GM23338 (cell line): ENCODE measurements at regions not wholly inside any gene's neighbourhood (a gene's known extent, or its start where the extent isn't known, plus 50 kb on each side); places are given as distances from the start of the nearest gene placed in this dataset.

Experiments used
- ATAC-seq: fragments of 200-7000 bp; cut with Tn5 transposase; 3 replicates; pipeline ENCODE4 v1.9.1; 2020
- DNase-seq: peaks from one replicate; pipeline ENCODE4 v3.0.0-alpha.2; 2015; ENCODE audit warnings: low spot score
- H2AFZ ChIP-seq: fragments of 200-600 bp; sonication (generic); 2 replicates; pipeline ENCODE4 v1.8.0; 2016; ENCODE audit warnings: antibody characterized with exemption, mild to moderate bottlenecking, moderate library complexity
- H3F3A ChIP-seq: fragments of 200-600 bp; sonication (generic); replicated peaks from 2 replicates; pipeline ENCODE4 v1.8.0; 2017; ENCODE audit warnings: antibody characterized with exemption, mixed run types, low read depth
- H3K27ac ChIP-seq: fragments of 200-600 bp; sonication (generic); 2 replicates; pipeline ENCODE4 v1.6.1; 2016; ENCODE audit warnings: low read depth
- H3K27me3 ChIP-seq: fragments of 200-600 bp; sonication (generic); 2 replicates; pipeline ENCODE4 v1.8.0; 2016; ENCODE audit warnings: mild to moderate bottlenecking, mixed run types, moderate library complexity; ENCODE audit not compliant: insufficient read depth
- H3K36me3 ChIP-seq: fragments of 200-600 bp; sonication (generic); 2 replicates; pipeline ENCODE4 v1.8.0; 2016; ENCODE audit warnings: mild to moderate bottlenecking; ENCODE audit not compliant: insufficient read depth
- H3K4me1 ChIP-seq: fragments of 200-600 bp; sonication (generic); 2 replicates; pipeline ENCODE4 v1.8.0; 2016; ENCODE audit warnings: mild to moderate bottlenecking, moderate library complexity; ENCODE audit not compliant: insufficient read depth
- H3K4me2 ChIP-seq: fragments of 200-600 bp; sonication (generic); 2 replicates; pipeline ENCODE4 v1.7.1; 2017; ENCODE audit warnings: mixed run types
- H3K4me3 ChIP-seq: fragments of 200-600 bp; sonication (generic); 2 replicates; pipeline ENCODE4 v1.6.1; 2016; ENCODE audit warnings: mixed run types
- H3K79me2 ChIP-seq: fragments of 200-600 bp; sonication (generic); replicated peaks from 2 replicates; pipeline ENCODE4 v1.8.0; 2017; ENCODE audit warnings: mild to moderate bottlenecking; ENCODE audit not compliant: insufficient read depth
- H3K9me2 ChIP-seq: fragments of 200-600 bp; sonication (generic); 2 replicates; pipeline ENCODE4 v1.8.0; 2017; ENCODE audit not compliant: insufficient read depth
- H4K20me1 ChIP-seq: fragments of 200-600 bp; sonication (generic); replicated peaks from 2 replicates; pipeline ENCODE4 v1.8.0; 2017; ENCODE audit warnings: mild to moderate bottlenecking; ENCODE audit not compliant: insufficient read depth
- H3K27ac Mint-ChIP-seq: 2 replicates; pipeline ENCODE4 v1.8.0; 2020; ENCODE audit warnings: inconsistent platforms, mild to moderate bottlenecking, moderate library complexity, mixed read lengths
- H3K27me3 Mint-ChIP-seq: 3 replicates; pipeline ENCODE4 v1.8.0; 2022; ENCODE audit warnings: low read depth, mild to moderate bottlenecking, moderate library complexity, mixed read lengths, inconsistent platforms; ENCODE audit not compliant: insufficient read depth, poor library complexity
- H3K36me3 Mint-ChIP-seq: 3 replicates; pipeline ENCODE4 v1.8.0; 2021; ENCODE audit warnings: low read depth, mild to moderate bottlenecking, inconsistent platforms, moderate library complexity, mixed read lengths
- H3K4me1 Mint-ChIP-seq: 3 replicates; pipeline ENCODE4 v1.8.0; 2020; ENCODE audit warnings: mild to moderate bottlenecking, inconsistent platforms, mixed read lengths
- H3K4me3 Mint-ChIP-seq: 3 replicates; pipeline ENCODE4 v1.8.0; 2021; ENCODE audit warnings: moderate library complexity, mild to moderate bottlenecking, inconsistent platforms, mixed read lengths
- H3K9me3 Mint-ChIP-seq: 3 replicates; pipeline ENCODE4 v1.8.0; 2020; ENCODE audit warnings: moderate library complexity, mild to moderate bottlenecking, inconsistent platforms, mixed read lengths
- EZH2 ChIP-seq: fragments of 200-600 bp; sonication (generic); IDR thresholded peaks from one replicate; pipeline ENCODE4 v1.8.0; 2017; ENCODE audit warnings: antibody characterized with exemption, mild to moderate bottlenecking, low read depth; ENCODE audit not compliant: unreplicated experiment
- EZH2phosphoT487 ChIP-seq: fragments of 200-600 bp; sonication (generic); IDR thresholded peaks from one replicate; pipeline ENCODE4 v1.8.1; 2018; ENCODE audit warnings: antibody characterized with exemption; ENCODE audit not compliant: unreplicated experiment
- JUNB ChIP-seq: IDR thresholded peaks from one replicate; pipeline ENCODE4 v1.6.1; 2016; ENCODE audit warnings: antibody characterized with exemption; ENCODE audit not compliant: unreplicated experiment
- STAT1 ChIP-seq: IDR thresholded peaks from one replicate; pipeline ENCODE4 v1.6.1; 2016; ENCODE audit warnings: antibody characterized with exemption; ENCODE audit not compliant: unreplicated experiment
- TF ChIP-seq, protein P1 (sequence below): IDR thresholded peaks from one replicate; pipeline ENCODE4 v1.6.1; 2018; ENCODE audit warnings: antibody characterized with exemption; ENCODE audit not compliant: unreplicated experiment
- TF ChIP-seq, protein P2 (sequence below): fragments of 250-450 bp; sonication (Bioruptor Pico); IDR thresholded peaks from 2 replicates; pipeline ENCODE4 v1.5.0; 2020; ENCODE audit warnings: mild to moderate bottlenecking, moderate library complexity
- TF ChIP-seq, protein P3 (sequence below): IDR thresholded peaks from 2 replicates; pipeline ENCODE4 v1.6.1; 2016; ENCODE audit warnings: antibody characterized with exemption
- TF ChIP-seq, protein P4 (sequence below), 2 experiments: fragments of 200-600 bp in 1 of 2; sonication (generic) in 1 of 2; conservative IDR thresholded peaks; 2 replicates each; pipeline versions ENCODE4 v1.5.1 to v1.6.1; 2016 to 2017; ENCODE audit warnings: antibody characterized with exemption in 2 of 2, low read depth in 2 of 2, mild to moderate bottlenecking in 2 of 2, moderate library complexity in 1 of 2

DNA sequence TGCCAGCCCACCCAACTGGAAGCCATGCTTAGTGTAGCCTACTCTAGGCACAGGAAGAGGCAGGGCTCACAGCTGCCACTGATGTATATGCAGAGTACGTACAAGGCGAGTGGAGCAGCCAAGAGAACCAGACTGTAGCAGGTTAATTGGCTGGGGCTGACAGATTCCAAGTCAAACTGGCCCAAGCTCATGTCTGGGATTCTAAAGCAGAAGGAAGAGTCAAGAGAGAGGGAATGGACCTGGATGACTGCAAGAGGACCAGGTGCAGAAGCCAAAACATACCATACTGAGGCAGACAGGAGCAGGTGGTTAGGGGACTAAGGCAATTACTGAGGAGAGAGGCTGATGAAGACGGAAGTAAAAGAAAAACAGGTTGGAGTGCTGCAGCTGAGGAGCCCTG is 51.3 kb upstream of the LRRN2 start:
- DNase-seq: no peak
- no peak for ATAC-seq
- no peaks in the 10 kb centered on the region for H3K79me2 ChIP-seq
- H3K4me3 Mint-ChIP-seq: no peak overlapping the region
- peaks cover 2% of the 10 kb centered on the region; the same call in 1 of the 3 replicates for H3K36me3 Mint-ChIP-seq
- TF ChIP-seq JUNB (no peak), STAT1 (no peak), EZH2phosphoT487 (no peak), EZH2 (no peak)
- TF ChIP-seq, protein P1, sequence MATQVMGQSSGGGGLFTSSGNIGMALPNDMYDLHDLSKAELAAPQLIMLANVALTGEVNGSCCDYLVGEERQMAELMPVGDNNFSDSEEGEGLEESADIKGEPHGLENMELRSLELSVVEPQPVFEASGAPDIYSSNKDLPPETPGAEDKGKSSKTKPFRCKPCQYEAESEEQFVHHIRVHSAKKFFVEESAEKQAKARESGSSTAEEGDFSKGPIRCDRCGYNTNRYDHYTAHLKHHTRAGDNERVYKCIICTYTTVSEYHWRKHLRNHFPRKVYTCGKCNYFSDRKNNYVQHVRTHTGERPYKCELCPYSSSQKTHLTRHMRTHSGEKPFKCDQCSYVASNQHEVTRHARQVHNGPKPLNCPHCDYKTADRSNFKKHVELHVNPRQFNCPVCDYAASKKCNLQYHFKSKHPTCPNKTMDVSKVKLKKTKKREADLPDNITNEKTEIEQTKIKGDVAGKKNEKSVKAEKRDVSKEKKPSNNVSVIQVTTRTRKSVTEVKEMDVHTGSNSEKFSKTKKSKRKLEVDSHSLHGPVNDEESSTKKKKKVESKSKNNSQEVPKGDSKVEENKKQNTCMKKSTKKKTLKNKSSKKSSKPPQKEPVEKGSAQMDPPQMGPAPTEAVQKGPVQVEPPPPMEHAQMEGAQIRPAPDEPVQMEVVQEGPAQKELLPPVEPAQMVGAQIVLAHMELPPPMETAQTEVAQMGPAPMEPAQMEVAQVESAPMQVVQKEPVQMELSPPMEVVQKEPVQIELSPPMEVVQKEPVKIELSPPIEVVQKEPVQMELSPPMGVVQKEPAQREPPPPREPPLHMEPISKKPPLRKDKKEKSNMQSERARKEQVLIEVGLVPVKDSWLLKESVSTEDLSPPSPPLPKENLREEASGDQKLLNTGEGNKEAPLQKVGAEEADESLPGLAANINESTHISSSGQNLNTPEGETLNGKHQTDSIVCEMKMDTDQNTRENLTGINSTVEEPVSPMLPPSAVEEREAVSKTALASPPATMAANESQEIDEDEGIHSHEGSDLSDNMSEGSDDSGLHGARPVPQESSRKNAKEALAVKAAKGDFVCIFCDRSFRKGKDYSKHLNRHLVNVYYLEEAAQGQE: no peak
- TF ChIP-seq, protein P2, sequence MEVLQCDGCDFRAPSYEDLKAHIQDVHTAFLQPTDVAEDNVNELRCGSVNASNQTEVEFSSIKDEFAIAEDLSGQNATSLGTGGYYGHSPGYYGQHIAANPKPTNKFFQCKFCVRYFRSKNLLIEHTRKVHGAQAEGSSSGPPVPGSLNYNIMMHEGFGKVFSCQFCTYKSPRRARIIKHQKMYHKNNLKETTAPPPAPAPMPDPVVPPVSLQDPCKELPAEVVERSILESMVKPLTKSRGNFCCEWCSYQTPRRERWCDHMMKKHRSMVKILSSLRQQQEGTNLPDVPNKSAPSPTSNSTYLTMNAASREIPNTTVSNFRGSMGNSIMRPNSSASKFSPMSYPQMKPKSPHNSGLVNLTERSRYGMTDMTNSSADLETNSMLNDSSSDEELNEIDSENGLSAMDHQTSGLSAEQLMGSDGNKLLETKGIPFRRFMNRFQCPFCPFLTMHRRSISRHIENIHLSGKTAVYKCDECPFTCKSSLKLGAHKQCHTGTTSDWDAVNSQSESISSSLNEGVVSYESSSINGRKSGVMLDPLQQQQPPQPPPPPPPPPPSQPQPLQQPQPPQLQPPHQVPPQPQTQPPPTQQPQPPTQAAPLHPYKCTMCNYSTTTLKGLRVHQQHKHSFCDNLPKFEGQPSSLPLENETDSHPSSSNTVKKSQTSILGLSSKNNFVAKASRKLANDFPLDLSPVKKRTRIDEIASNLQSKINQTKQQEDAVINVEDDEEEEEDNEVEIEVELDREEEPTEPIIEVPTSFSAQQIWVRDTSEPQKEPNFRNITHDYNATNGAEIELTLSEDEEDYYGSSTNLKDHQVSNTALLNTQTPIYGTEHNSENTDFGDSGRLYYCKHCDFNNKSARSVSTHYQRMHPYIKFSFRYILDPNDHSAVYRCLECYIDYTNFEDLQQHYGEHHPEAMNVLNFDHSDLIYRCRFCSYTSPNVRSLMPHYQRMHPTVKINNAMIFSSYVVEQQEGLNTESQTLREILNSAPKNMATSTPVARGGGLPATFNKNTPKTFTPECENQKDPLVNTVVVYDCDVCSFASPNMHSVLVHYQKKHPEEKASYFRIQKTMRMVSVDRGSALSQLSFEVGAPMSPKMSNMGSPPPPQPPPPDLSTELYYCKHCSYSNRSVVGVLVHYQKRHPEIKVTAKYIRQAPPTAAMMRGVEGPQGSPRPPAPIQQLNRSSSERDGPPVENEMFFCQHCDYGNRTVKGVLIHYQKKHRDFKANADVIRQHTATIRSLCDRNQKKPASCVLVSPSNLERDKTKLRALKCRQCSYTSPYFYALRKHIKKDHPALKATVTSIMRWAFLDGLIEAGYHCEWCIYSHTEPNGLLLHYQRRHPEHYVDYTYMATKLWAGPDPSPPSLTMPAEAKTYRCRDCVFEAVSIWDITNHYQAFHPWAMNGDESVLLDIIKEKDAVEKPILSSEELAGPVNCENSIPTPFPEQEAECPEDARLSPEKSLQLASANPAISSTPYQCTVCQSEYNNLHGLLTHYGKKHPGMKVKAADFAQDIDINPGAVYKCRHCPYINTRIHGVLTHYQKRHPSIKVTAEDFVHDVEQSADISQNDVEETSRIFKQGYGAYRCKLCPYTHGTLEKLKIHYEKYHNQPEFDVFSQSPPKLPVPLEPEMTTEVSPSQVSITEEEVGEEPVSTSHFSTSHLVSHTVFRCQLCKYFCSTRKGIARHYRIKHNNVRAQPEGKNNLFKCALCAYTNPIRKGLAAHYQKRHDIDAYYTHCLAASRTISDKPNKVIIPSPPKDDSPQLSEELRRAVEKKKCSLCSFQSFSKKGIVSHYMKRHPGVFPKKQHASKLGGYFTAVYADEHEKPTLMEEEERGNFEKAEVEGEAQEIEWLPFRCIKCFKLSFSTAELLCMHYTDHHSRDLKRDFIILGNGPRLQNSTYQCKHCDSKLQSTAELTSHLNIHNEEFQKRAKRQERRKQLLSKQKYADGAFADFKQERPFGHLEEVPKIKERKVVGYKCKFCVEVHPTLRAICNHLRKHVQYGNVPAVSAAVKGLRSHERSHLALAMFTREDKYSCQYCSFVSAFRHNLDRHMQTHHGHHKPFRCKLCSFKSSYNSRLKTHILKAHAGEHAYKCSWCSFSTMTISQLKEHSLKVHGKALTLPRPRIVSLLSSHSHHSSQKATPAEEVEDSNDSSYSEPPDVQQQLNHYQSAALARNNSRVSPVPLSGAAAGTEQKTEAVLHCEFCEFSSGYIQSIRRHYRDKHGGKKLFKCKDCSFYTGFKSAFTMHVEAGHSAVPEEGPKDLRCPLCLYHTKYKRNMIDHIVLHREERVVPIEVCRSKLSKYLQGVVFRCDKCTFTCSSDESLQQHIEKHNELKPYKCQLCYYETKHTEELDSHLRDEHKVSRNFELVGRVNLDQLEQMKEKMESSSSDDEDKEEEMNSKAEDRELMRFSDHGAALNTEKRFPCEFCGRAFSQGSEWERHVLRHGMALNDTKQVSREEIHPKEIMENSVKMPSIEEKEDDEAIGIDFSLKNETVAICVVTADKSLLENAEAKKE (CRISPR knock-in tag): no peak
- TF ChIP-seq, protein P3, sequence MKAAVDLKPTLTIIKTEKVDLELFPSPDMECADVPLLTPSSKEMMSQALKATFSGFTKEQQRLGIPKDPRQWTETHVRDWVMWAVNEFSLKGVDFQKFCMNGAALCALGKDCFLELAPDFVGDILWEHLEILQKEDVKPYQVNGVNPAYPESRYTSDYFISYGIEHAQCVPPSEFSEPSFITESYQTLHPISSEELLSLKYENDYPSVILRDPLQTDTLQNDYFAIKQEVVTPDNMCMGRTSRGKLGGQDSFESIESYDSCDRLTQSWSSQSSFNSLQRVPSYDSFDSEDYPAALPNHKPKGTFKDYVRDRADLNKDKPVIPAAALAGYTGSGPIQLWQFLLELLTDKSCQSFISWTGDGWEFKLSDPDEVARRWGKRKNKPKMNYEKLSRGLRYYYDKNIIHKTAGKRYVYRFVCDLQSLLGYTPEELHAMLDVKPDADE: no peak
- TF ChIP-seq, protein P4, sequence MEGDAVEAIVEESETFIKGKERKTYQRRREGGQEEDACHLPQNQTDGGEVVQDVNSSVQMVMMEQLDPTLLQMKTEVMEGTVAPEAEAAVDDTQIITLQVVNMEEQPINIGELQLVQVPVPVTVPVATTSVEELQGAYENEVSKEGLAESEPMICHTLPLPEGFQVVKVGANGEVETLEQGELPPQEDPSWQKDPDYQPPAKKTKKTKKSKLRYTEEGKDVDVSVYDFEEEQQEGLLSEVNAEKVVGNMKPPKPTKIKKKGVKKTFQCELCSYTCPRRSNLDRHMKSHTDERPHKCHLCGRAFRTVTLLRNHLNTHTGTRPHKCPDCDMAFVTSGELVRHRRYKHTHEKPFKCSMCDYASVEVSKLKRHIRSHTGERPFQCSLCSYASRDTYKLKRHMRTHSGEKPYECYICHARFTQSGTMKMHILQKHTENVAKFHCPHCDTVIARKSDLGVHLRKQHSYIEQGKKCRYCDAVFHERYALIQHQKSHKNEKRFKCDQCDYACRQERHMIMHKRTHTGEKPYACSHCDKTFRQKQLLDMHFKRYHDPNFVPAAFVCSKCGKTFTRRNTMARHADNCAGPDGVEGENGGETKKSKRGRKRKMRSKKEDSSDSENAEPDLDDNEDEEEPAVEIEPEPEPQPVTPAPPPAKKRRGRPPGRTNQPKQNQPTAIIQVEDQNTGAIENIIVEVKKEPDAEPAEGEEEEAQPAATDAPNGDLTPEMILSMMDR (conservative IDR thresholded peaks at IDR 0.05; ENCODE audit: low read depth in 2 of 2): no peak
- H3K9me2 ChIP-seq: no peaks in the 10 kb centered on the region
- peaks cover 6% of the 10 kb centered on the region for H3K4me1 Mint-ChIP-seq
- H3K4me3 ChIP-seq: no peak overlapping the region
- no peak overlapping the region for H3K4me2 ChIP-seq
- no peak overlapping the region for H2AFZ ChIP-seq
- H3F3A ChIP-seq: no peaks in the 10 kb centered on the region
- peaks cover 8% of the 10 kb centered on the region for H3K27me3 Mint-ChIP-seq
- peaks cover 3% of the 10 kb centered on the region; the same call in 1 of the 2 replicates for H3K4me1 ChIP-seq
- H3K27ac ChIP-seq: no peak overlapping the region
- H3K36me3 ChIP-seq: no peaks in the 10 kb centered on the region
- H3K27ac Mint-ChIP-seq: no peak overlapping the region
- H3K9me3 Mint-ChIP-seq: peaks cover 16% of the 10 kb centered on the region; the same call in 2 of the 3 replicates
- H4K20me1 ChIP-seq: no peaks in the 10 kb centered on the region
- H3K27me3 ChIP-seq: no peaks in the 10 kb centered on the region
